WTC11 (cell line): ENCODE measurements at regions not wholly inside any gene's neighbourhood (a gene's known extent, or its start where the extent isn't known, plus 50 kb on each side); places are given as distances from the start of the nearest gene placed in this dataset.

Source experiments
- ATAC-seq: fragments of 200-7000 bp; cut with Tn5 transposase; 2 replicates; pipeline ENCODE4 v1.10.0; 2021; ENCODE audit warnings: mild to moderate bottlenecking, moderate library complexity
- CTCF ChIA-PET: fragments of 300-600 bp; sonication (Branson Sonifier 250); formaldehyde crosslinking; loops from one replicate; lab custom pipeline; 2021; ENCODE audit warnings: antibody characterized with exemption; lab: Charles Lee
- POLR2A ChIA-PET: fragments of 350-600 bp; sonication (Branson Sonifier 250); formaldehyde crosslinking; loops from one replicate; lab custom pipeline; 2021; ENCODE audit warnings: antibody characterized with exemption; lab: Charles Lee
- DNase-seq: peaks from one replicate; pipeline ENCODE4 v3.0.0; 2021; ENCODE audit warnings: low spot score
- H3K27ac Mint-ChIP-seq: 2 replicates; pipeline ENCODE4 v1.8.0; 2021; ENCODE audit warnings: mixed read lengths
- H3K27me3 Mint-ChIP-seq: 2 replicates; pipeline ENCODE4 v1.8.0; 2021; ENCODE audit warnings: low read depth, mild to moderate bottlenecking, moderate library complexity, mixed read lengths
- H3K36me3 Mint-ChIP-seq: 2 replicates; pipeline ENCODE4 v1.8.0; 2021; ENCODE audit warnings: mixed read lengths
- H3K4me1 Mint-ChIP-seq: 2 replicates; pipeline ENCODE4 v1.8.0; 2022; ENCODE audit warnings: mixed read lengths
- H3K4me3 Mint-ChIP-seq: 2 replicates; pipeline ENCODE4 v1.8.0; 2021; ENCODE audit warnings: mild to moderate bottlenecking, moderate library complexity, mixed read lengths
- H3K9me3 Mint-ChIP-seq: 2 replicates; pipeline ENCODE4 v1.8.0; 2021; ENCODE audit warnings: mixed read lengths
- CDX4 ChIP-seq: fragments of 250-450 bp; sonication (Bioruptor Pico); IDR thresholded peaks from 2 replicates; pipeline ENCODE4 v1.9.0; 2021; ENCODE audit warnings: moderate library complexity, mild to moderate bottlenecking, inconsistent platforms, borderline replicate concordance
- ELF4 ChIP-seq: sonication (generic); formaldehyde crosslinking; IDR thresholded peaks from 2 replicates; pipeline ENCODE4 v1.8.1; 2022; ENCODE audit warnings: low read depth, mild to moderate bottlenecking, moderate library complexity, missing genetic modification reagents
- ESRRA ChIP-seq: sonication (generic); formaldehyde crosslinking; IDR thresholded peaks from 2 replicates; pipeline ENCODE4 v1.8.1; 2022; ENCODE audit warnings: mild to moderate bottlenecking, missing genetic modification reagents, borderline replicate concordance
- FOXP1 ChIP-seq: sonication (generic); formaldehyde crosslinking; IDR thresholded peaks from 2 replicates; pipeline ENCODE4 v1.8.0; 2022; ENCODE audit warnings: missing genetic modification reagents, mild to moderate bottlenecking, moderate library complexity, borderline replicate concordance
- FOXP4 ChIP-seq: sonication (generic); formaldehyde crosslinking; IDR thresholded peaks from 2 replicates; pipeline ENCODE4 v1.8.0; 2022; ENCODE audit warnings: mild to moderate bottlenecking, missing genetic modification reagents
- HMGA2 ChIP-seq: fragments of 250-450 bp; sonication (Bioruptor Pico); IDR thresholded peaks from 2 replicates; pipeline ENCODE4 v1.4.0; 2021; ENCODE audit warnings: mild to moderate bottlenecking, moderate library complexity
- IRF1 ChIP-seq: sonication (generic); formaldehyde crosslinking; IDR thresholded peaks from 2 replicates; pipeline ENCODE4 v1.8.0; 2023; ENCODE audit warnings: missing genetic modification reagents
- IRF2 ChIP-seq: sonication (generic); formaldehyde crosslinking; IDR thresholded peaks from 2 replicates; pipeline ENCODE4 v1.8.0; 2022; ENCODE audit warnings: low read depth, missing genetic modification reagents, borderline replicate concordance
- JAZF1 ChIP-seq: fragments of 250-450 bp; sonication (Bioruptor Pico); IDR thresholded peaks from 2 replicates; pipeline ENCODE4 v1.9.0; 2021; ENCODE audit warnings: moderate library complexity, mild to moderate bottlenecking, inconsistent platforms
- MAX ChIP-seq: sonication (generic); formaldehyde crosslinking; IDR thresholded peaks from 2 replicates; pipeline ENCODE4 v1.8.0; 2022; ENCODE audit warnings: mild to moderate bottlenecking, missing genetic modification reagents
- MLX ChIP-seq: sonication (generic); formaldehyde crosslinking; IDR thresholded peaks from 2 replicates; pipeline ENCODE4 v1.8.1; 2023; ENCODE audit warnings: mild to moderate bottlenecking, missing genetic modification reagents, moderate library complexity
- MXD4 ChIP-seq: fragments of 250-450 bp; sonication (Bioruptor Pico); IDR thresholded peaks from 2 replicates; pipeline ENCODE4 v1.8.0; 2021; ENCODE audit warnings: mild to moderate bottlenecking, moderate library complexity, borderline replicate concordance
- NFATC4 ChIP-seq: fragments of 250-450 bp; sonication (Bioruptor Pico); IDR thresholded peaks from 2 replicates; pipeline ENCODE4 v1.9.0; 2021; ENCODE audit warnings: mild to moderate bottlenecking
- OVOL2 ChIP-seq: fragments of 250-450 bp; sonication (Bioruptor Pico); IDR thresholded peaks from 2 replicates; pipeline ENCODE4 v1.9.0; 2021; ENCODE audit warnings: mild to moderate bottlenecking, borderline replicate concordance
- PRDM15 ChIP-seq: sonication (generic); formaldehyde crosslinking; IDR thresholded peaks from 2 replicates; pipeline ENCODE4 v1.8.0; 2022; ENCODE audit warnings: missing genetic modification reagents
- RORB ChIP-seq: fragments of 250-450 bp; sonication (Bioruptor Pico); IDR thresholded peaks from 2 replicates; pipeline ENCODE4 v1.9.0; 2021; ENCODE audit warnings: mild to moderate bottlenecking
- SMAD3 ChIP-seq: sonication (generic); formaldehyde crosslinking; IDR thresholded peaks from 2 replicates; pipeline ENCODE4 v1.8.0; 2022; ENCODE audit warnings: missing genetic modification reagents, mild to moderate bottlenecking, borderline replicate concordance
- TCF7 ChIP-seq: sonication (generic); formaldehyde crosslinking; IDR thresholded peaks from 2 replicates; pipeline ENCODE4 v1.8.0; 2022; ENCODE audit warnings: mild to moderate bottlenecking, low read depth, missing genetic modification reagents, moderate library complexity
- TEAD4 ChIP-seq: sonication (generic); formaldehyde crosslinking; IDR thresholded peaks from 2 replicates; pipeline ENCODE4 v1.8.0; 2022; ENCODE audit warnings: mild to moderate bottlenecking, missing genetic modification reagents
- ZNF121 ChIP-seq: sonication (generic); formaldehyde crosslinking; IDR thresholded peaks from 2 replicates; pipeline ENCODE4 v1.8.0; 2023; ENCODE audit warnings: missing genetic modification reagents
- ZNF219 ChIP-seq: sonication (generic); formaldehyde crosslinking; IDR thresholded peaks from 2 replicates; pipeline ENCODE4 v1.8.0; 2023; ENCODE audit warnings: missing genetic modification reagents, mild to moderate bottlenecking, borderline replicate concordance
- ZNF317 ChIP-seq: sonication (generic); formaldehyde crosslinking; IDR thresholded peaks from 2 replicates; pipeline ENCODE4 v1.8.1; 2023; ENCODE audit warnings: low read depth, mild to moderate bottlenecking, moderate library complexity, missing genetic modification reagents, borderline replicate concordance
- ZNF416 ChIP-seq: fragments of 250-450 bp; sonication (Bioruptor Pico); IDR thresholded peaks from 2 replicates; pipeline ENCODE4 v1.9.0; 2021; ENCODE audit warnings: mild to moderate bottlenecking, inconsistent platforms
- ZNF512 ChIP-seq: sonication (generic); formaldehyde crosslinking; IDR thresholded peaks from 2 replicates; pipeline ENCODE4 v1.8.1; 2022; ENCODE audit warnings: missing genetic modification reagents, borderline replicate concordance

GRCh38 chr18:53764086-53764485, 460.4 kb downstream of the MBD2 start:
- Mint-ChIP-seq H3K9me3 (peaks cover 33% of the 10 kb centered on the region), H3K27me3 (no peaks in the 10 kb centered on the region), H3K4me3 (no peak overlapping the region), H3K27ac (no peak overlapping the region), H3K4me1 (no peaks in the 10 kb centered on the region), H3K36me3 (peaks cover 7% of the 10 kb centered on the region; the same call in 1 of the 2 replicates)
- TF ChIP-seq TEAD4 (CRISPR knock-in tag): no peak
- no peak for TF ChIP-seq IRF1 (CRISPR knock-in tag)
- TF ChIP-seq TCF7: no peak
- TF ChIP-seq ESRRA (CRISPR knock-in tag): no peak
- TF ChIP-seq OVOL2 (CRISPR knock-in tag): no peak
- TF ChIP-seq IRF2 (CRISPR knock-in tag): no peak
- no peak for TF ChIP-seq ZNF317 (CRISPR knock-in tag)
- no peak for TF ChIP-seq ZNF512 (CRISPR knock-in tag)
- no peak for TF ChIP-seq JAZF1 (CRISPR knock-in tag)
- TF ChIP-seq NFATC4 (CRISPR knock-in tag): no peak
- TF ChIP-seq ZNF416 (CRISPR knock-in tag): no peak
- no peak for TF ChIP-seq FOXP1 (CRISPR knock-in tag)
- TF ChIP-seq CDX4 (CRISPR knock-in tag): no peak
- no peak for TF ChIP-seq FOXP4 (CRISPR knock-in tag)
- ATAC-seq: no peak
- DNase-seq: no peak
- CTCF ChIA-PET: no interaction called here
- POLR2A ChIA-PET: no interaction called here

- Mint-ChIP-seq H3K27me3 (no peaks in the 10 kb centered on the region), H3K4me3 (no peak overlapping the region), H3K27ac (no peak overlapping the region), H3K9me3 (peaks cover 6% of the 10 kb centered on the region), H3K36me3 (no peaks in the 10 kb centered on the region; the same call in 1 of the 2 replicates), H3K4me1 (no peaks in the 10 kb centered on the region)
- no peak for DNase-seq
- no peak for ATAC-seq
- POLR2A ChIA-PET: no interaction called here
- CTCF ChIA-PET: no interaction called here
- TF ChIP-seq MXD4 (CRISPR knock-in tag): no peak
- no peak for TF ChIP-seq ZNF219
- no peak for TF ChIP-seq ELF4
- TF ChIP-seq MLX: no peak
- TF ChIP-seq ZNF416 (CRISPR knock-in tag): no peak
- no peak for TF ChIP-seq FOXP1 (CRISPR knock-in tag)
- TF ChIP-seq RORB (CRISPR knock-in tag): no peak
- TF ChIP-seq SMAD3 (CRISPR knock-in tag): no peak
- TF ChIP-seq MAX (CRISPR knock-in tag): no peak
- TF ChIP-seq HMGA2: no peak
- TF ChIP-seq PRDM15 (CRISPR knock-in tag): no peak
- TF ChIP-seq ZNF512 (CRISPR knock-in tag): no peak
- TF ChIP-seq ZNF121 (CRISPR knock-in tag): no peak
Observed at GRCh38 chr18:53757328-53757727, 467.1 kb downstream of the MBD2 start.
